ENCODE measurements at regions not wholly inside any gene's neighbourhood (a gene's known extent, or its start where the extent isn't known, plus 50 kb on each side); places are given as distances from the start of the nearest gene placed in this dataset.

DNA sequence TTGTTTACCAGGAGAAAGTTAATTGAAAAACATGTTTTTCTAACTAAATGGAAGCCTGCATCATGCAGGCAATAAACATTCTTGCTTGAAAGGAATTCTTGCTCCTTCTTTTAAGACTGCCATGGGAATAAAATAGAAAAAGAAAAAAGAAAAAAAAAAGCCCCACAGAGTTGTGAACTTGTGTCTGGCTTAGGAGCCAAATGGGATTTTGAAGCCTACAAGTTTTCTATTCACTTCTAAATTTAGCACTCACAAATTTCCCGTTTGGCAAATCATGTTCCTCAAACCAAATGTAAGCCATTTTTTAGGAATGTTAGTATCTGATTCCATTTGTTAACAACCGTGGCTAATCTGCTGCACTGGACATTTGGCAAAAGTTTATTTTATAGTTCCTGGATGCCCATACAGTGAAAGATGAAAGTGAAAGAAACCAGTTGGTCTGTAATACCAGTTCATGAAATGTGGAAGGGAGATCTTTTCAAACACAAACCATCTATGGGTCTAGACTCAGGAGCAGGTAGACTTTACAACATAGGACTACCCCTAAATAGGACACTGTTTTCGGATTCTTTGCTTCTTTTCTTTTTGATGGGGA is 133.8 kb upstream of the GMNC start:
- no peak for TF ChIP-seq POLR2A (IDR thresholded peaks at IDR 0.05)
- TF ChIP-seq, protein P1, sequence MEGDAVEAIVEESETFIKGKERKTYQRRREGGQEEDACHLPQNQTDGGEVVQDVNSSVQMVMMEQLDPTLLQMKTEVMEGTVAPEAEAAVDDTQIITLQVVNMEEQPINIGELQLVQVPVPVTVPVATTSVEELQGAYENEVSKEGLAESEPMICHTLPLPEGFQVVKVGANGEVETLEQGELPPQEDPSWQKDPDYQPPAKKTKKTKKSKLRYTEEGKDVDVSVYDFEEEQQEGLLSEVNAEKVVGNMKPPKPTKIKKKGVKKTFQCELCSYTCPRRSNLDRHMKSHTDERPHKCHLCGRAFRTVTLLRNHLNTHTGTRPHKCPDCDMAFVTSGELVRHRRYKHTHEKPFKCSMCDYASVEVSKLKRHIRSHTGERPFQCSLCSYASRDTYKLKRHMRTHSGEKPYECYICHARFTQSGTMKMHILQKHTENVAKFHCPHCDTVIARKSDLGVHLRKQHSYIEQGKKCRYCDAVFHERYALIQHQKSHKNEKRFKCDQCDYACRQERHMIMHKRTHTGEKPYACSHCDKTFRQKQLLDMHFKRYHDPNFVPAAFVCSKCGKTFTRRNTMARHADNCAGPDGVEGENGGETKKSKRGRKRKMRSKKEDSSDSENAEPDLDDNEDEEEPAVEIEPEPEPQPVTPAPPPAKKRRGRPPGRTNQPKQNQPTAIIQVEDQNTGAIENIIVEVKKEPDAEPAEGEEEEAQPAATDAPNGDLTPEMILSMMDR (IDR thresholded peaks at IDR 0.05), result no peak
